Keratinocyte (primary cell): ENCODE measurements at regions not wholly inside any gene's neighbourhood (a gene's known extent, or its start where the extent isn't known, plus 50 kb on each side); places are given as distances from the start of the nearest gene placed in this dataset.

Experiments
- DNase-seq: peaks from one replicate; pipeline ENCODE4 v3.0.0-alpha.2; 2011; ENCODE audit warnings: low read depth, missing footprints, low spot score
- FAIRE-seq: peaks from 2 replicates; lab custom pipeline; 2011; peaks lifted over from hg19 to GRCh38; lab: Jason Lieb, UNC
- H2AFZ ChIP-seq: 2 replicates; pipeline ENCODE4 v1.6.0; 2012; ENCODE audit warnings: low read length, control low read depth, inconsistent platforms; ENCODE audit not compliant: control insufficient read depth
- H3K27ac ChIP-seq: 2 replicates; pipeline ENCODE4 v1.5.1; 2011; ENCODE audit warnings: low read length; ENCODE audit not compliant: control insufficient read depth, insufficient read depth
- H3K27me3 ChIP-seq: 3 replicates; pipeline ENCODE4 v1.6.0; 2011; ENCODE audit warnings: low read length; ENCODE audit not compliant: control insufficient read depth, insufficient read depth; ENCODE audit errors: extremely low read depth
- H3K36me3 ChIP-seq, 2 experiments: 2 replicates in 1 of 2; 3 replicates in 1 of 2; pipeline ENCODE4 v1.5.1; 2011; ENCODE audit warnings: low read length in 2 of 2, mild to moderate bottlenecking in 1 of 2; ENCODE audit not compliant: control insufficient read depth in 2 of 2, insufficient read depth in 2 of 2; ENCODE audit errors: extremely low read depth in 1 of 2
- H3K4me1 ChIP-seq: 3 replicates; pipeline ENCODE4 v1.5.1; 2011; ENCODE audit warnings: low read length; ENCODE audit not compliant: control insufficient read depth, insufficient read depth; ENCODE audit errors: extremely low read depth
- H3K4me2 ChIP-seq: 3 replicates; pipeline ENCODE4 v1.6.0; 2011; ENCODE audit warnings: low read depth, low read length; ENCODE audit not compliant: control insufficient read depth, insufficient read depth; ENCODE audit errors: extremely low read depth
- H3K4me3 ChIP-seq, 3 experiments: fragments of 200-600 bp in 1 of 3; sonication (generic) in 1 of 3; 2 replicates in 2 of 3; 3 replicates in 1 of 3; pipeline ENCODE4 v1.5.1; 2011 to 2016; ENCODE audit warnings: low read length in 3 of 3, mild to moderate bottlenecking in 3 of 3, control low read depth in 2 of 3, inconsistent platforms in 1 of 3, low read depth in 1 of 3, mixed read lengths in 1 of 3, mixed run types in 1 of 3, moderate library complexity in 1 of 3; ENCODE audit not compliant: control insufficient read depth in 2 of 3, insufficient read depth in 2 of 3; ENCODE audit errors: extremely low read depth in 1 of 3
- H3K79me2 ChIP-seq: 2 replicates; pipeline ENCODE4 v1.6.0; 2012; ENCODE audit warnings: low read length; ENCODE audit not compliant: control insufficient read depth, insufficient read depth
- H3K9ac ChIP-seq: 3 replicates; pipeline ENCODE4 v1.6.0; 2011; ENCODE audit warnings: low read length; ENCODE audit not compliant: control insufficient read depth, insufficient read depth; ENCODE audit errors: extremely low read depth
- H3K9me1 ChIP-seq: 3 replicates; pipeline ENCODE4 v1.6.0; 2011; ENCODE audit warnings: low read length; ENCODE audit not compliant: control insufficient read depth, insufficient read depth; ENCODE audit errors: extremely low read depth
- H3K9me3 ChIP-seq: 2 replicates; pipeline ENCODE4 v1.5.1; 2012; ENCODE audit warnings: low read depth, low read length; ENCODE audit not compliant: control insufficient read depth
- H4K20me1 ChIP-seq: 3 replicates; pipeline ENCODE4 v1.6.0; 2011; ENCODE audit warnings: low read length; ENCODE audit not compliant: control insufficient read depth, insufficient read depth; ENCODE audit errors: extremely low read depth
- EZH2 ChIP-seq: IDR thresholded peaks from one replicate; pipeline ENCODE4 v1.6.1; 2012; ENCODE audit warnings: inconsistent platforms, mild to moderate bottlenecking, low read length, moderate library complexity
- dilution Hi-C: fragments of 300-500 bp; cut with MboI; formaldehyde crosslinking; loops from one replicate; pipeline ENCODE4 v1.7.0; 2020; ENCODE audit warnings: low sequenced_read_pairs; ENCODE audit not compliant: extremely low pct_ligation_motif_present
- TF ChIP-seq, protein P1 (sequence below), 3 experiments: IDR thresholded peaks in 1 of 3; conservative IDR thresholded peaks in 1 of 3; optimal IDR thresholded peaks in 1 of 3; 2 replicates in 2 of 3; 3 replicates in 1 of 3; pipeline versions ENCODE3 to v1.5.1; 2011; ENCODE audit warnings: low read length in 3 of 3, mild to moderate bottlenecking in 3 of 3, moderate library complexity in 2 of 3, control low read depth in 1 of 3, inconsistent platforms in 1 of 3; ENCODE audit not compliant: insufficient read depth in 2 of 3; ENCODE audit errors: extremely low read depth in 1 of 3

DNA sequence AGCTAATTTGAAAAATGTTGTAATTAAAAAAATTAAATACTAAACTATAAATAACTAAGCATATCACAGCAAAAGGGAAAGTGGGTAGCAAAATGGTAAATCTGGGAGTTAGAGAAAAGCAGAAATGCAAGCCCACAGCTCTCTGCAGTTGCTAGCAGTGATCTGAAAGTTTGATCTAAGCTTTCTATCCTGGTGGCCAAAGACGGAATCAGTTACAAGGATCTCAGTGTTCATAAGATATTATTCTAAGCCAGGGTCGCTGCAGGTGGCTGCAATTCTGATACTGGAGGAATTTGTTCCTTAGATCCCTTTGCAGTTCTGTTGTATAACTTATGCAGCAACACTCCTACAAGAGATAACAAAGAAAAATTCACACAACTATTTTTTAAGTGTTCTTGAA lies 363.7 kb downstream of the SETD4 start:
- no peak for FAIRE-seq
- Histone ChIP-seq H3K9me1 (no peaks in the 10 kb centered on the region), H3K9ac (no peak overlapping the region), H3K9me3 (no peaks in the 10 kb centered on the region), H2AFZ (no peak overlapping the region), H3K4me2 (no peak overlapping the region), H4K20me1 (no peaks in the 10 kb centered on the region), H3K4me3 (no peak overlapping the region), H3K4me1 (no peaks in the 10 kb centered on the region), H3K27me3 (peaks cover 14% of the 10 kb centered on the region), H3K36me3 (no peaks in the 10 kb centered on the region), H3K79me2 (no peaks in the 10 kb centered on the region), H3K27ac (no peak overlapping the region)
- DNase-seq = no peak
- TF ChIP-seq, protein P1, sequence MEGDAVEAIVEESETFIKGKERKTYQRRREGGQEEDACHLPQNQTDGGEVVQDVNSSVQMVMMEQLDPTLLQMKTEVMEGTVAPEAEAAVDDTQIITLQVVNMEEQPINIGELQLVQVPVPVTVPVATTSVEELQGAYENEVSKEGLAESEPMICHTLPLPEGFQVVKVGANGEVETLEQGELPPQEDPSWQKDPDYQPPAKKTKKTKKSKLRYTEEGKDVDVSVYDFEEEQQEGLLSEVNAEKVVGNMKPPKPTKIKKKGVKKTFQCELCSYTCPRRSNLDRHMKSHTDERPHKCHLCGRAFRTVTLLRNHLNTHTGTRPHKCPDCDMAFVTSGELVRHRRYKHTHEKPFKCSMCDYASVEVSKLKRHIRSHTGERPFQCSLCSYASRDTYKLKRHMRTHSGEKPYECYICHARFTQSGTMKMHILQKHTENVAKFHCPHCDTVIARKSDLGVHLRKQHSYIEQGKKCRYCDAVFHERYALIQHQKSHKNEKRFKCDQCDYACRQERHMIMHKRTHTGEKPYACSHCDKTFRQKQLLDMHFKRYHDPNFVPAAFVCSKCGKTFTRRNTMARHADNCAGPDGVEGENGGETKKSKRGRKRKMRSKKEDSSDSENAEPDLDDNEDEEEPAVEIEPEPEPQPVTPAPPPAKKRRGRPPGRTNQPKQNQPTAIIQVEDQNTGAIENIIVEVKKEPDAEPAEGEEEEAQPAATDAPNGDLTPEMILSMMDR (optimal IDR thresholded peaks at IDR 0.05 in 1 of 3, IDR thresholded peaks at IDR 0.05 in 1 of 3, conservative IDR thresholded peaks at IDR 0.05 in 1 of 3; ENCODE audit: extremely low read depth in 1 of 3, insufficient read depth in 2 of 3, low read length in 3 of 3) = no peak
- TF ChIP-seq EZH2 = no peak
- dilution Hi-C loops = no loop called here

DNA sequence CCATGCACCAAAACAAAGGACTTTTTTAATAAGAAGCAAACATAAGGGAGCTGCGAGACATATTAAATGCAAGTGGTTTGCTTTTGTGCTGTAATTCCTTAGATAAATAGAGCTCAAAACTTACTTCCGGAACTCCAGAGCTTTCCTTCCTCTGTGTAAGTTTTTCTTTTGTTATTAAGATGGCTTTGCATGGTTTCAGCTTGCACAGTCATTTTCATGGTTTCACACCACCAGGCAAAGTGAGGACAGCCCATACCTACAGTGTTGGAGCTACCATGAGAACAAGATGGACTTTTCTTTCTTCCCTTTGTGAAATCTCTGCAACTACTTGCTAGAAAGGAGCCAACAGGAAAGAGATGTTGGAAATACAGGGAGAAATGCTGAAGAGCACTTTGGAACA lies 368.0 kb downstream of the SETD4 start:
- H3K4me3 ChIP-seq = no peak overlapping the region
- no peak overlapping the region for H3K4me2 ChIP-seq
- dilution Hi-C loops = no loop called here
- H3K27me3 ChIP-seq = peaks cover 13% of the 10 kb centered on the region
- no peaks in the 10 kb centered on the region for H3K9me3 ChIP-seq
- no peak overlapping the region for H3K9ac ChIP-seq
- no peak for TF ChIP-seq EZH2
- TF ChIP-seq, protein P1 (optimal IDR thresholded peaks at IDR 0.05 in 1 of 3, IDR thresholded peaks at IDR 0.05 in 1 of 3, conservative IDR thresholded peaks at IDR 0.05 in 1 of 3; ENCODE audit: extremely low read depth in 1 of 3, insufficient read depth in 2 of 3, low read length in 3 of 3) = no peak
- DNase-seq (no peak), FAIRE-seq (no peak)
- H3K36me3 ChIP-seq = no peaks in the 10 kb centered on the region
- H2AFZ ChIP-seq = no peak overlapping the region
- no peaks in the 10 kb centered on the region for H3K79me2 ChIP-seq
- no peak overlapping the region for H3K27ac ChIP-seq
- no peaks in the 10 kb centered on the region for H3K9me1 ChIP-seq
- H3K4me1 ChIP-seq = no peaks in the 10 kb centered on the region
- H4K20me1 ChIP-seq = no peaks in the 10 kb centered on the region
